ENCODE measurements at regions not wholly inside any gene's neighbourhood (a gene's known extent, or its start where the extent isn't known, plus 50 kb on each side); places are given as distances from the start of the nearest gene placed in this dataset.

DNA sequence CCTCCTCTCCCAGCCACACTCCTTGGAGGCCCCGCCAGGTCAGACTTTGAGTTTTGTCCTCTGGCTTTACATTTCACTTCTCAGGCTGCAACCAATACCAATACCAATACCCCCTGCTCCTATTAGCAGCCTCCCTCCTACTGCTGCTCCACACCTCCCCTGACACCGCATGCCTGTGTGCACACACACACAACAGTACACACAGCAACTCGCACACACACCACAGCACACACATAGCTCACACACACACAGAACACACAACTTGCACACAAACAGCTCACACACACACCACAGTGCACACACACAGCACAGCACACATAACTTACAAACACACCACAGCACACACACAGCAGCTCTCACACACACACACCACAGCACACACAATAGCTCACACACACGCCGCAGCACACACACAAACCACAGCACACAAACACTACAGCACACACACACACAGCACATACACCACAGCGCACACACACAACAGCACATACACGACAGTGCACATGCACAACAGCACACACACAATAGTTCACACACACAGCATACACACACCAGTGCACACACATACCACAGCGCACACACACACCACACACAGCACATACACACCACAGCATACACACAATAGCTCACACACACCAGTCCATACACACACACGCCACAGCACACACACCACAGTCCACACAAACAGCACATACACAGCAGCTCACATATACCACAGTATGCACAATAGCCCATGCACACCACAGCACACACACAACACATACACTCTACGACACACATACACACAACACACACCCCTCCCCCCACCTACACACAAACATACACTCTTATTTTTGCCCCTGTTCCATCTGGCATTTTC, 204.7 kb downstream of the UACA start:
- TF ChIP-seq EZH2 (IDR thresholded peaks at IDR 0.05), result no peak
- TF ChIP-seq, protein P1, sequence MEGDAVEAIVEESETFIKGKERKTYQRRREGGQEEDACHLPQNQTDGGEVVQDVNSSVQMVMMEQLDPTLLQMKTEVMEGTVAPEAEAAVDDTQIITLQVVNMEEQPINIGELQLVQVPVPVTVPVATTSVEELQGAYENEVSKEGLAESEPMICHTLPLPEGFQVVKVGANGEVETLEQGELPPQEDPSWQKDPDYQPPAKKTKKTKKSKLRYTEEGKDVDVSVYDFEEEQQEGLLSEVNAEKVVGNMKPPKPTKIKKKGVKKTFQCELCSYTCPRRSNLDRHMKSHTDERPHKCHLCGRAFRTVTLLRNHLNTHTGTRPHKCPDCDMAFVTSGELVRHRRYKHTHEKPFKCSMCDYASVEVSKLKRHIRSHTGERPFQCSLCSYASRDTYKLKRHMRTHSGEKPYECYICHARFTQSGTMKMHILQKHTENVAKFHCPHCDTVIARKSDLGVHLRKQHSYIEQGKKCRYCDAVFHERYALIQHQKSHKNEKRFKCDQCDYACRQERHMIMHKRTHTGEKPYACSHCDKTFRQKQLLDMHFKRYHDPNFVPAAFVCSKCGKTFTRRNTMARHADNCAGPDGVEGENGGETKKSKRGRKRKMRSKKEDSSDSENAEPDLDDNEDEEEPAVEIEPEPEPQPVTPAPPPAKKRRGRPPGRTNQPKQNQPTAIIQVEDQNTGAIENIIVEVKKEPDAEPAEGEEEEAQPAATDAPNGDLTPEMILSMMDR (IDR thresholded peaks at IDR 0.05), result no peak
